GM23338 (cell line): ENCODE measurements at regions not wholly inside any gene's neighbourhood (a gene's known extent, or its start where the extent isn't known, plus 50 kb on each side); places are given as distances from the start of the nearest gene placed in this dataset.

Experiments
- ATAC-seq: fragments of 200-7000 bp; cut with Tn5 transposase; 3 replicates; pipeline ENCODE4 v1.9.1; 2020
- DNase-seq: peaks from one replicate; pipeline ENCODE4 v3.0.0-alpha.2; 2015; ENCODE audit warnings: low spot score
- H2AFZ ChIP-seq: fragments of 200-600 bp; sonication (generic); 2 replicates; pipeline ENCODE4 v1.8.0; 2016; ENCODE audit warnings: antibody characterized with exemption, mild to moderate bottlenecking, moderate library complexity
- H3F3A ChIP-seq: fragments of 200-600 bp; sonication (generic); replicated peaks from 2 replicates; pipeline ENCODE4 v1.8.0; 2017; ENCODE audit warnings: antibody characterized with exemption, mixed run types, low read depth
- H3K27ac ChIP-seq: fragments of 200-600 bp; sonication (generic); 2 replicates; pipeline ENCODE4 v1.6.1; 2016; ENCODE audit warnings: low read depth
- H3K27me3 ChIP-seq: fragments of 200-600 bp; sonication (generic); 2 replicates; pipeline ENCODE4 v1.8.0; 2016; ENCODE audit warnings: mild to moderate bottlenecking, mixed run types, moderate library complexity; ENCODE audit not compliant: insufficient read depth
- H3K36me3 ChIP-seq: fragments of 200-600 bp; sonication (generic); 2 replicates; pipeline ENCODE4 v1.8.0; 2016; ENCODE audit warnings: mild to moderate bottlenecking; ENCODE audit not compliant: insufficient read depth
- H3K4me1 ChIP-seq: fragments of 200-600 bp; sonication (generic); 2 replicates; pipeline ENCODE4 v1.8.0; 2016; ENCODE audit warnings: mild to moderate bottlenecking, moderate library complexity; ENCODE audit not compliant: insufficient read depth
- H3K4me2 ChIP-seq: fragments of 200-600 bp; sonication (generic); 2 replicates; pipeline ENCODE4 v1.7.1; 2017; ENCODE audit warnings: mixed run types
- H3K4me3 ChIP-seq: fragments of 200-600 bp; sonication (generic); 2 replicates; pipeline ENCODE4 v1.6.1; 2016; ENCODE audit warnings: mixed run types
- H3K79me2 ChIP-seq: fragments of 200-600 bp; sonication (generic); replicated peaks from 2 replicates; pipeline ENCODE4 v1.8.0; 2017; ENCODE audit warnings: mild to moderate bottlenecking; ENCODE audit not compliant: insufficient read depth
- H3K9me2 ChIP-seq: fragments of 200-600 bp; sonication (generic); 2 replicates; pipeline ENCODE4 v1.8.0; 2017; ENCODE audit not compliant: insufficient read depth
- H4K20me1 ChIP-seq: fragments of 200-600 bp; sonication (generic); replicated peaks from 2 replicates; pipeline ENCODE4 v1.8.0; 2017; ENCODE audit warnings: mild to moderate bottlenecking; ENCODE audit not compliant: insufficient read depth
- H3K27ac Mint-ChIP-seq: 2 replicates; pipeline ENCODE4 v1.8.0; 2020; ENCODE audit warnings: inconsistent platforms, mild to moderate bottlenecking, moderate library complexity, mixed read lengths
- H3K27me3 Mint-ChIP-seq: 3 replicates; pipeline ENCODE4 v1.8.0; 2022; ENCODE audit warnings: low read depth, mild to moderate bottlenecking, moderate library complexity, mixed read lengths, inconsistent platforms; ENCODE audit not compliant: insufficient read depth, poor library complexity
- H3K36me3 Mint-ChIP-seq: 3 replicates; pipeline ENCODE4 v1.8.0; 2021; ENCODE audit warnings: low read depth, mild to moderate bottlenecking, inconsistent platforms, moderate library complexity, mixed read lengths
- H3K4me1 Mint-ChIP-seq: 3 replicates; pipeline ENCODE4 v1.8.0; 2020; ENCODE audit warnings: mild to moderate bottlenecking, inconsistent platforms, mixed read lengths
- H3K4me3 Mint-ChIP-seq: 3 replicates; pipeline ENCODE4 v1.8.0; 2021; ENCODE audit warnings: moderate library complexity, mild to moderate bottlenecking, inconsistent platforms, mixed read lengths
- H3K9me3 Mint-ChIP-seq: 3 replicates; pipeline ENCODE4 v1.8.0; 2020; ENCODE audit warnings: moderate library complexity, mild to moderate bottlenecking, inconsistent platforms, mixed read lengths
- CREB1 ChIP-seq: fragments of 250-450 bp; sonication (Bioruptor Pico); IDR thresholded peaks from 2 replicates; pipeline ENCODE4 v1.5.0; 2020; ENCODE audit warnings: low read depth, mild to moderate bottlenecking, moderate library complexity
- CTCF ChIP-seq, 2 experiments: fragments of 200-600 bp in 1 of 2; sonication (generic) in 1 of 2; conservative IDR thresholded peaks; 2 replicates each; pipeline versions ENCODE4 v1.5.1 to v1.6.1; 2016 to 2017; ENCODE audit warnings: antibody characterized with exemption in 2 of 2, low read depth in 2 of 2, mild to moderate bottlenecking in 2 of 2, moderate library complexity in 1 of 2
- ETS1 ChIP-seq: IDR thresholded peaks from 2 replicates; pipeline ENCODE4 v1.6.1; 2016; ENCODE audit warnings: antibody characterized with exemption
- EZH2 ChIP-seq: fragments of 200-600 bp; sonication (generic); IDR thresholded peaks from one replicate; pipeline ENCODE4 v1.8.0; 2017; ENCODE audit warnings: antibody characterized with exemption, mild to moderate bottlenecking, low read depth; ENCODE audit not compliant: unreplicated experiment
- EZH2phosphoT487 ChIP-seq: fragments of 200-600 bp; sonication (generic); IDR thresholded peaks from one replicate; pipeline ENCODE4 v1.8.1; 2018; ENCODE audit warnings: antibody characterized with exemption; ENCODE audit not compliant: unreplicated experiment
- JUNB ChIP-seq: IDR thresholded peaks from one replicate; pipeline ENCODE4 v1.6.1; 2016; ENCODE audit warnings: antibody characterized with exemption; ENCODE audit not compliant: unreplicated experiment
- NANOG ChIP-seq: IDR thresholded peaks from 2 replicates; pipeline ENCODE4 v1.6.1; 2016; ENCODE audit warnings: antibody characterized with exemption, borderline replicate concordance
- POLR2AphosphoS5 ChIP-seq: IDR thresholded peaks from 2 replicates; pipeline ENCODE4 v1.6.1; 2016; ENCODE audit warnings: antibody characterized with exemption, low read depth
- REST ChIP-seq: IDR thresholded peaks from one replicate; pipeline ENCODE4 v1.6.1; 2018; ENCODE audit warnings: antibody characterized with exemption; ENCODE audit not compliant: unreplicated experiment
- STAT1 ChIP-seq: IDR thresholded peaks from one replicate; pipeline ENCODE4 v1.6.1; 2016; ENCODE audit warnings: antibody characterized with exemption; ENCODE audit not compliant: unreplicated experiment
- ZNF114 ChIP-seq: fragments of 250-450 bp; sonication (Bioruptor Pico); IDR thresholded peaks from 2 replicates; pipeline ENCODE4 v1.5.0; 2020; ENCODE audit warnings: mild to moderate bottlenecking, moderate library complexity
- ZNF331 ChIP-seq: fragments of 250-450 bp; sonication (Bioruptor Pico); IDR thresholded peaks from 2 replicates; pipeline ENCODE4 v1.5.0; 2020; ENCODE audit warnings: low read depth, mild to moderate bottlenecking, moderate library complexity
- ZNF462 ChIP-seq: fragments of 250-450 bp; sonication (Bioruptor Pico); IDR thresholded peaks from 2 replicates; pipeline ENCODE4 v1.5.0; 2020; ENCODE audit warnings: mild to moderate bottlenecking, moderate library complexity

GRCh38 chrX:65926095-65927019 is 113.5 kb downstream of the VSIG4 start:
- Mint-ChIP-seq H3K4me3 (no peak overlapping the region), H3K27ac (no peak overlapping the region), H3K27me3 (no peaks in the 10 kb centered on the region), H3K9me3 (peaks cover 7% of the 10 kb centered on the region; the same call in 2 of the 3 replicates), H3K4me1 (peaks cover 1% of the 10 kb centered on the region), H3K36me3 (0 out of 3 replicates have a peak, but pooled peaks cover 3% of the 10 kb centered on the region)
- Histone ChIP-seq H3K4me2 (no peak overlapping the region), H3K27ac (no peak overlapping the region), H3K4me1 (no peaks in the 10 kb centered on the region), H3K36me3 (no peaks in the 10 kb centered on the region), H4K20me1 (no peaks in the 10 kb centered on the region), H3K4me3 (no peak overlapping the region), H2AFZ (no peak overlapping the region), H3K9me2 (no peaks in the 10 kb centered on the region), H3K27me3 (no peaks in the 10 kb centered on the region), H3K79me2 (no peaks in the 10 kb centered on the region), H3F3A (no peaks in the 10 kb centered on the region)
- no peak for DNase-seq
- TF ChIP-seq NANOG, result no peak
- TF ChIP-seq ZNF331 (CRISPR knock-in tag), result no peak
- TF ChIP-seq CREB1 (CRISPR knock-in tag), result no peak
- TF ChIP-seq CTCF (conservative IDR thresholded peaks at IDR 0.05; ENCODE audit: low read depth in 2 of 2), result no peak
- no peak for TF ChIP-seq ETS1
- TF ChIP-seq ZNF462 (CRISPR knock-in tag), result no peak
- TF ChIP-seq ZNF114, result no peak
- TF ChIP-seq EZH2phosphoT487, result no peak
- TF ChIP-seq REST, result no peak
- no peak for TF ChIP-seq POLR2AphosphoS5
- TF ChIP-seq STAT1, result no peak
- TF ChIP-seq JUNB, result no peak
- no peak for TF ChIP-seq EZH2
- ATAC-seq, result no peak
